ENCODE measurements at regions not wholly inside any gene's neighbourhood (a gene's known extent, or its start where the extent isn't known, plus 50 kb on each side); places are given as distances from the start of the nearest gene placed in this dataset.

DNA sequence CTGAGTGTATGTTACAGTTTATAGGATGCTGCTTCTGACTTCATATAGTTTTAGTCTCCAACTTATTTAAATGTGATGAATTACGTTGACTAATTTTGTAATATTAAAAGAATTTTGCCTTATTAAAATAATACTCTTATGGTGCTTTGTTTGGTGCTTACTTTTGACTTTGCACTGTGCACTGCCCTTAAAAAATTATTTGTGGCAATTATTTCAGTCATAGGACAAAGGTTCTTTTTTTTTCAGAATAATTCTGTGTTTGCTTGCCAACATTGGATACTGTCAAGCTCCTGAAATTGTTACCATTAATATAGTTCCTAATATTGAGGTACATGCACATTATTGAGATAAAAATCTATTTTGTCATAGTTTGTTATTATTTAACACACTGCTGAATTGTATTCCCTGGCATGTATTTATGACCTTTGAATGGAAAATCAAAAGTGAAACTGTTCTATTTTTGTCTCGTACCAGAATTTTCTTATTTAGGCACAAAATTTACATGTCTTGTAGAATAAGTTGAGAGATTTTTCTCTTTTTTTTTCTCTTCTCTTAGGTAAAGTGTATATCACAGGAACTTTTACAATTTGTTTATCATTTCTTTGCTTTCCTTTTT lies 572.8 kb upstream of the KLHL29 start:
- no peak for TF ChIP-seq POLR2AphosphoS5 (IDR thresholded peaks at IDR 0.05; ENCODE audit: low read depth, low read length)
- TF ChIP-seq POLR2A (IDR thresholded peaks at IDR 0.05; ENCODE audit: low read depth, low read length) = no peak
- TF ChIP-seq TAF1 (IDR thresholded peaks at IDR 0.05; ENCODE audit: low read depth, low read length) = no peak
- no peak for TF ChIP-seq PAX5 (IDR thresholded peaks at IDR 0.05; ENCODE audit: insufficient read depth, low read length, severe bottlenecking)
